ENCODE measurements at regions not wholly inside any gene's neighbourhood (a gene's known extent, or its start where the extent isn't known, plus 50 kb on each side); places are given as distances from the start of the nearest gene placed in this dataset.
A peak's percentile ranks its signal among the peaks of the same experiment; 100 is the strongest.
"Not testable (repeated sequence)": the region's sequence is repeated elsewhere in the genome, so short reads cannot be mapped to it uniquely, and the experiment has no call there.

- no peak for DNase-seq (ENCODE audit: low spot score)
These were observed 75.7 kb downstream of the C18orf54 start for GRCh38 chr18:54433368-54433767.

DNA sequence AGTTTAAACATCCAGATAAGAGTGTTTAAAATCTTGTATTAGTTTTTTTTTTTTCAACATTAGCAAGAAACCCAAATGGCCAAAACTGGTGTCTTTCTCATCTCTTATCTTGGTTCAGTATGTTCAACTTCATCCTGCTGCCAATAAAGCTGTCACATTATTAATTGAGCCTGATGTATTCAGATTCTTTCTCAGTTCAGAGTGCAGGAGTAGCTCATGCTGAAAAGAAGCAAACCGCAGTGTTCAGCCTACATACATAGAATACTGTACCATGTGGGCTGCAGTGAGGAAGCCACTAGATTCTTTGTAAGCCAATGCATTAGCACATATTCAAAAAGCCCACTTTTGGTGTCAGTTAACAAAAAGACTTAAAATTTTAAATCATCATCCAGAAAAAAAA, 76.2 kb downstream of the C18orf54 start:
- no peak for DNase-seq (ENCODE audit: low spot score)

DNA sequence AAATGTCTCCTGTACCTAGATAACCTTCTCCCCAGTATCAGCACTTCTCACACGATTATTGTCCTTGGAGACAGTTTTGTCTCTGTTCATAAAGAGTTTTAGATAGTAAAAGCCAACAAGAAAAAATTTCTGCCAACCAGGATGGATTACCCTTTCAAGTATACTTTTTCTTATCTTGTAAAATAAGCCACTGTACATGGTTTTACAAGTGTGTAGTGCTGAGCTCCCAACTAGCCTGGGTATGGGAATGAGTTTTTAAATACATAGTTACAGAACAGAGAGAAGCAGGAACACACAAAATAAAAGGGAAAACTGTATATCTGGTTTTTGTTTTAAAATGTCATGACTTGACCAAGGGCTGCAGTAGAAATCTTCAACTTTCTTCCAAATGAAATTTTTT, 76.7 kb downstream of the C18orf54 start:
- no peak for DNase-seq (ENCODE audit: low spot score)

DNA sequence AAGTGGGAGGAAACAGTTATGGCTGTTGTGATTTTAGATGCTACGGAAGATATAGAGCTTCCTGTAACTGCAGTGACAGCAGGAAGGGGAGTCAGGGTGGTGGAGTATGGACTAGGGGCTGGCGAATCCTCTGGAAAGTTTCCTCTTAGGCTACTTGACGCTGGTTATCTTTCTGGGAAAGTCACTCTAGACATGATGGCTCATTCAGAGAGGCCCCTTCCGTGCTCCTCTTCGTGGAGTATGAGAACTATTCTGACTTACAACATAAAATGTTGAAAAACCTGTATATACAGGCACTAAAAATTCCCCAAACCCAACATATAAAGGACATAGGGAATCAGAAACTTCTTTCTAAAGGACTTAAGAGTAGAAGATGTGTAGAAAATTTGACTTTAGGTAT, 78.8 kb downstream of the C18orf54 start:
- no peak for DNase-seq (ENCODE audit: low spot score)

GRCh38 chr18:54440292-54440691, 82.6 kb downstream of the C18orf54 start:
- DNase-seq (ENCODE audit: low spot score), result no peak

DNA sequence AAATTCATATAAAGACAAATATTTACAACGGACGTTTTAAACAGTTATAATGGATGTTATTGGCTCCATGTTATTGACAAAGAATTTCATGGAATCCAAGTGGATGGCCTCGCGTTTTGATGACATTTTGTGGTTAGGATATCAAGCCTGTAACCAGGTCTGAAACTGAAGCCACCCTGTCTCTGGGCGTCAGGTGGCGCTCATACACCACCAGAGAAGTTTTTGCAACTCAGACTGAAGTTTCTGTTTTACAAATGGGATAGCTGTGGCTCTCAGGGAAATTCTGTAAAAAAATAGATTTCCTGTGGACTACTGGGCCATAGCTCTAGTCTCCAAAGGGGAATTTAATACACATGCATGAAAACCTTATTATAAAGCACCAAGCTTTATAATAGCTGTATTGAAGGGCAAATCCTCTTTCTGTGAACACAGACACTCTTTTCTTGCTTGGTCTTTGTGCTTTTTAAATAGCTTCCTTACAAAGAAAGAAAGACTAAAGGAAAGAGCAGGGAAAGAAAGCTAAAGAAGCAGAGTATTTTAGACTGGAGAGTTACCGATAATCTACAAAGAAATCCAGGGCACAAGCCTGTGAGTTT, 86.7 kb downstream of the C18orf54 start:
- peak; percentile 63 for DNase-seq (ENCODE audit: low spot score)

DNA sequence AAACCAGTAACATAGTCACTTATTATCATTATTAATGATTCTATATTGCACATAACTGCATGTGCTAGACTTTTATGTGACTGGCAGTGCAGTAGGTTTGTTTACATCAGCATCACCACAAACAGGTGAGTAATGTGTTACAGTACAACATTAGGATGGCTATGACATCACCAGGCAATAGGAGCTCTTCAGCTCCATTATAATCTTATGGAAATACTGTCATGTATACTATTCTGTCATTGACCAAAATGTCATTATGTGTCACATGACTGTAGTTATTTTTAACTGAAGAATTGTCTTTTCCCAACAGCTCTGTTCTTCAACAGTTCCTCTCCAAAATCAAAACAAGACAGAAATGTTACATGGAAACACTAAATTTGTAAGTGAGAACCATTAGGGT, 96.3 kb downstream of the C18orf54 start:
- no peak for DNase-seq (ENCODE audit: low spot score)

DNA sequence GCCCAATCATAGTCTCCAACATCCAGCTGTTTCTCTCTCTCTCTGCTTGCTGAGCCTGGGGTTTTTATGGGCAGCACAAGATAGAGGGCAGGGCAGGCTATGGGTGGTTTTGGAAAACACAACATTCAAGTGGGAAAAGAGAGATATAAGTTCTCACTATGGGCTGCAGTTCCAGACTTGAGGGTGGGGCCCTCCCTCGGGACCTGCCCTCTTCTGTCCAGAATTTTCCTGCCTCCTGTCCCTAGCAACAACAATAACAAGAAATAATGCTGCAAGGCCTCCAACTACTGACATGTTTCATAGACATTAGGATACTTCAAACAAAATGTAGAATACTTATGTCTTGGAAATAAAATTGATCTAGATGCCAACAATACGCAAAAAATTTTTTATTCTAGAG, 107.8 kb downstream of the C18orf54 start:
- DNase-seq (ENCODE audit: low spot score), result no peak

DNA sequence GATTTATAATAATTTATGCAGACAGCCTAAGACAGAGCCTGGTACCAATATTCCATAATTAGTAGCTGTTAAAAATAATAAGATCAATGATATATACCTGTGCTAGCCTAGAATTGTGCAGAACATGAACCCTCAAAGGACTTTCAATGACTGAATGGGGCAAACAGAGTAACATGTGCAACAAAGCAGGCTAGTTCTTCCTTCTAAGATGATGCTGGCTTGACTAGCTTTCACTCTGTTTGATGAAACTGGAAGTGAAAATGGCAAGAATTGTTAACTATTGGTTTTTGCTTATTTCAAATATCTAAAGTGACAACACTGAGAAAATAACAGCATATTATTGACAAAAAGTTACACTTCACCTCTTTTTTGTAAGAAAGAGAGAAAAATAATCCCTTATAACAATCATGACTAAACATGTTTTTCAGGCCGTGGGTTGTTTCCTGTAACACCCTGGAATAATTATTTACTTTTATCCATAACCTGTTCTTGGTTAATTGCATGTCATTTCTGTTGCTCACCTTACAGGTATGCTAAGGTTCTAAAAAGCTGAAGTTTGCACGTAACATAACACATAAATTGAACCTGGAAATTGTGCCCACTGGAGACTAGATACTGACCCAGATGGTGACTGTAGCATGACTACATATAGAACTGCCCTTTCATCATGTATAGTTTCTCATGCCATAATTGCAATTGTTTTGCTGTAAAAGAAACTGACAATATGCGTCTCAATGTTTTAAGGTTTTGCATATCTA, 108.7 kb downstream of the C18orf54 start:
- DNase-seq (ENCODE audit: low spot score), result no peak

DNA sequence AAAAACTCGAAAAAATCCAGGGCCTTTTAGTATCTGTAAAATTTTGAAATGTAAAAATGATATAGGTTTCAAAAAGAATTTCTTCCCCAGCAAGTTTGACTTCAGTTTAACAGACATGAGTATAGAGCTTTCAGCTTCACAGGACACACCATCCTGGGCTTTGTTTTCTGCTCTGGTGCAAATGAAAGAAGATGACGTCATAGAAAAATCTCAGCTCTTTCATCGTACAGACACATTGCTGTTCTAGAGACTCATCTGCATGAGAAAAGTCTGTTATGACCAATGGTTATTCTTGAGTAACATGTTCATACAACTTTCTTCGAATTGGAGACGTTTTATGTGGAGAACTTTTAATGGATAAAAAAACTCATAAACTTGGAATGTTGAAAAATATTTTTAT, 111.7 kb upstream of the DYNAP start:
- peak; percentile 17 for DNase-seq (ENCODE audit: low spot score)

DNA sequence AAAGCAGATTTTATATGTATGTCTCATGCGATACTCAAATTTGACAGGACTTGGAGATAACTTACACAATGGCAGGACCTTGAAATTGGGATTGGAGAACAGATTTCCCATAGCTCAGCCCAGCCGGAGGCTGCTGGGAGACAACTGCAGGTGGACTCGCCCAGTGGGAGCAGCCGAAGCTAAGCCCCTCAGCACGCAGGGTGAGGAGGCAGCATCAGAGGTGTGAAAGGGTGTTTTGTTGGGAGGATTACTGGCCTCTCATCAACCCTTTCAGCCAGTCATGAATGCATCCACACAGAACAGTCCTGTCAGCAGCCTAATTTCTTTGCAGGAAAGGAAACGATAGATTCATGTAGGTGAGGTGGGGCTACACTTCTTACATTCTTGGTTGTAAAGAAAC, 110.4 kb upstream of the DYNAP start:
- peak; percentile 16 for DNase-seq (ENCODE audit: low spot score)

- not testable (repeated sequence) for DNase-seq (ENCODE audit: low spot score)
These were observed 88.6 kb upstream of the DYNAP start for GRCh38 chr18:54502451-54502850.

GRCh38 chr18:54503131-54503894, 87.7 kb upstream of the DYNAP start:
- no peak for DNase-seq (ENCODE audit: low spot score)

GRCh38 chr18:54506516-54507261, 84.4 kb upstream of the DYNAP start:
- no peak for DNase-seq (ENCODE audit: low spot score)

DNA sequence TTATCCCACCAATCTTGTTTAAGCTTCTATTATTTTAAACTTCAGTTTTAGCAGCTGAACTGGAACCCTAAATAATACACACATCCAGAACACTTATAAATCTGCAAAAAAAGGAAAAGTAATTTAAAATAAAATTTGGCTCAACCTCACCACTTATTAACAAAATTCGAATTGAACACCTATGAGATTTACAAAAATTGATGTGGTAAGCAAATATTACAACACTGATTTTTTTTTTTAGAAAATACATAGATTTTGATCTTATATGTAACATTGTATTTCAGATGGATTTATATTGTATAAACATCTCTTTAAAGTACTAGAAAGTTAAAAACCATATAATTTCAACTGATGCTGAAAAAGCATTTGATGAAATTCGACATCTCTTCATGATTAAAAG, 81.3 kb upstream of the DYNAP start:
- DNase-seq (ENCODE audit: low spot score), result no peak

GRCh38 chr18:54515149-54515548, 75.9 kb upstream of the DYNAP start:
- no peak for DNase-seq (ENCODE audit: low spot score)

DNA sequence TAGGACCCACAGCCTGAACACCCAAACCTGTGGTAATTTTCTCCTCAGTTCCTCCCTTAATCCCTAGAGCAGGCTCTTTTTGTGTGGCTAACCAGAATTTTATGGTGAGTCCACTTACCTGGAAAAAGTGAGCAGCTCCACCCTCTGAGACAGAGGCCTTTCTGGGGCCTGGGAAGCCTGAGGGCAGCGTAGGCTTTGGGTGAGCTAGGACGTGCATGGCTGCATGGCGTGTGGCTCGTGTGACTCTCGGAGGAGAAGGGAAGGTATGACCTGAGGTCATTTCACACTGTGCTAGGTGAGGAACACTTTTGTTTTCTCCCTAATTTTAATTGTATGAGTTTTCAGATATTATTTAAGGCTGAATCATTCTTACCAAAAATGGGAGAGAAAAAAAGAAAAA, 73.5 kb upstream of the DYNAP start:
- DNase-seq (ENCODE audit: low spot score), result no peak

DNA sequence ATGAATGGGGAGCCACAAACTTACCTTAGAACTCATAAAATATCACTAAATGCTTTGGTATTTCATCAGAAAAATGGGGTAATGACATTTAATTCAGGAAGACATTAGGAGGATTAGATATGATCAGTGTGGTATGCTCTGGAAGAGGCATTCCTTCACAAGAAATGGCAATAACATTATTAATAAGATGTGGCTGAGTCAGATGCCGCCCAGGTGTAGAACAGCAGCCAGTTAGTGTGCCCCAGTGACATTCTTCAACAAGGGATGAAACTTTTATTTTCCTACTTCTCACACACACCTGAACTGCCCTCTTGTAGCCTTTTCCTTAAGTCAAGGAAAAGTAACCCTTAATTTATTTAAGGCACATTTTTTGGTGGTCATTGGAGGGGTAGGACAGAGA, 69.2 kb upstream of the DYNAP start:
- no peak for DNase-seq (ENCODE audit: low spot score)

GRCh38 chr18:54528942-54529376, 62.1 kb upstream of the DYNAP start:
- peak; percentile 45 for DNase-seq (ENCODE audit: low spot score)

GRCh38 chr18:54529444-54529843, 61.6 kb upstream of the DYNAP start:
- DNase-seq (ENCODE audit: low spot score), result peak; percentile 41

DNA sequence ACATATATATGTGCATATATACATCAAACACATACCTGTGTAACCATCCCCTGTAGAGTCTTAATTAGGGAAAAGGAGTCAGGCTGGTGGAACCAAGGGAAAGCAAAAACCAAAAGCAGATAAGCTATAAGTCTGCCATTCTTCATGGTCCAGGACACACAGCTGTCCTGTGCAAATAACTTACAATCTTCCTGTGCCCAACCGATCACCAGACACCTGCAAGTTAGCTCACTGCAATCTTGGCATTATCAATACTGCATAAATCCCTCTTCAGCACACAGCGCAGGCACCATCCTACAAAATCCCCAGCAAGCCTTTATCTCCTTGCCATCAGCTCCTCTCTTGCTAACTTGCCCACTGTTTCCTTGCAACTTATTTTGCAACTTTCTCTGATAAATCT, 60.8 kb upstream of the DYNAP start:
- no peak for DNase-seq (ENCODE audit: low spot score)

DNA sequence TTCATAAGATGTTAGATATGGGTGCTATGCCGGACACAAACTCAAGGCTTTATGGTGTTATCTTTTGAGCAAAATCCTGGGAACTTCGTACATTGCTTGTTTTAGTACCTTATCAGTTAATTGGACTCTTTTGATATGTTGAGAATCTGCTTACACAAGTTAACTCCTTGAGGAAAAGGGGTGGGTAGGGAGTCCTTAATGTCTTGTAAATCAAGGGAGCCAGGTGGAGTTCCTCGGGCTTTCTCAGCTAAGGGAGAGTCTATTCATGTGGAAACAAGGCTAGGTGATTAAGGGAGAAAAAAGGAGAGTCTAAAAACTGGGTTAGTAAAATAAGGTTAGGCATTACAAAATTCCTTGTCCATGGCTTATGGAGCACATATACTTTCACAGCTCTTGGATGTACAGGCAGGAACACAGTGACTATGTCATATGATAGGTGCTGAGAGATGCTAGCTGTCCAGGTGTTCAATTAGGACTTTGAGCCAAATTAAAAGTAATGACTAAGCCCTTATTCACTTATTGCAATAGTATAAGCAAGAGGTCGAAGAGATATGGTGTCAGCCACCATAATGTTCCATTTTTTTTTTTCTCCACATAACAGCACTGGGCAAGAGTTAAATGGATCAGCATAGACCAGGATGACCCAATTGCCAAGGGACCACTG, 59.5 kb upstream of the DYNAP start:
- DNase-seq (ENCODE audit: low spot score), result peak; percentile 14

Data from iPS-NIHi11 (cell line).